ENCODE measurements at regions not wholly inside any gene's neighbourhood (a gene's known extent, or its start where the extent isn't known, plus 50 kb on each side); places are given as distances from the start of the nearest gene placed in this dataset.

GRCh38 chr20:11166712-11167111, 492.9 kb upstream of the JAG1 start:
- Histone ChIP-seq H3K9ac (ENCODE audit: control insufficient read depth, insufficient read depth, low read length) (no peak overlapping the region), H3K36me3 (ENCODE audit: control insufficient read depth in 2 of 2, insufficient read depth in 2 of 2, low read length in 1 of 2) (no peaks in the 10 kb centered on the region), H3K27me3 (replicated peaks in 1 of 2; ENCODE audit: control insufficient read depth in 2 of 2, insufficient read depth in 2 of 2, low read length in 1 of 2) (no peaks in the 10 kb centered on the region), H4K20me1 (ENCODE audit: control insufficient read depth, insufficient read depth) (no peaks in the 10 kb centered on the region), H3K4me2 (ENCODE audit: control insufficient read depth, insufficient read depth) (no peak overlapping the region), H3K4me3 (no peak overlapping the region), H2AFZ (ENCODE audit: control insufficient read depth, low read depth, low read length) (no peak overlapping the region), H3K27ac (ENCODE audit: control insufficient read depth, insufficient read depth) (no peak overlapping the region), H3K79me2 (ENCODE audit: control insufficient read depth, insufficient read depth, low read length) (no peaks in the 10 kb centered on the region), H3K9me3 (replicated peaks; ENCODE audit: control insufficient read depth, insufficient read depth, low read length) (no peaks in the 10 kb centered on the region), H3K4me1 (ENCODE audit: control insufficient read depth, insufficient read depth, low read length) (no peaks in the 10 kb centered on the region)
- DNase-seq (ENCODE audit: low read depth, low spot score) (no peak), FAIRE-seq (no peak), ATAC-seq (no peak)
- no TSS peak for BruUV-seq (replicated peaks)
- ChIA-PET POLR2A (no interaction called here), SMC1A (ENCODE audit: uncharacterized antibody, unreplicated experiment) (no interaction called here), RAD21 (ENCODE audit: unreplicated experiment) (no interaction called here), CTCF (interaction anchor here (1.1 kb wide), 1 partner anchor 8 kb away, joined by 3 read pairs; no protein-coding TSS in a partner anchor)
- 0% methylated on average over 2 of the region's 2 CpGs for WGBS (ENCODE audit: insufficient coverage, insufficient replicate concordance, low lambda C conversion rate, missing lambda C conversion rate)
- in situ Hi-C loops (cut with MboI), result no loop called here
- intact Hi-C loops (cut with micrococcal nuclease; ENCODE audit: unreplicated experiment), result no loop called here
- TF ChIP-seq POLR2AphosphoS5 (IDR thresholded peaks at IDR 0.05; ENCODE audit: low read length) (no peak), IRF5 (IDR thresholded peaks at IDR 0.05; ENCODE audit: borderline replicate concordance) (no peak)

- RAD21 ChIA-PET (ENCODE audit: unreplicated experiment), result no interaction called here
- intact Hi-C loops (cut with micrococcal nuclease; ENCODE audit: unreplicated experiment) (no loop called here), in situ Hi-C loops (cut with MboI) (no loop called here)
- Histone ChIP-seq H3K4me3 (no peak overlapping the region), H3K27ac (ENCODE audit: control insufficient read depth, insufficient read depth) (no peak overlapping the region), H3K36me3 (ENCODE audit: control insufficient read depth in 2 of 2, insufficient read depth in 2 of 2, low read length in 1 of 2) (no peaks in the 10 kb centered on the region), H3K9ac (ENCODE audit: control insufficient read depth, insufficient read depth, low read length) (no peak overlapping the region), H3K27me3 (replicated peaks in 1 of 2; ENCODE audit: control insufficient read depth in 2 of 2, insufficient read depth in 2 of 2, low read length in 1 of 2) (no peaks in the 10 kb centered on the region), H3K4me1 (ENCODE audit: control insufficient read depth, insufficient read depth, low read length) (no peaks in the 10 kb centered on the region), H2AFZ (ENCODE audit: control insufficient read depth, low read depth, low read length) (no peak overlapping the region), H3K9me3 (replicated peaks; ENCODE audit: control insufficient read depth, insufficient read depth, low read length) (no peaks in the 10 kb centered on the region), H3K79me2 (ENCODE audit: control insufficient read depth, insufficient read depth, low read length) (no peaks in the 10 kb centered on the region), H4K20me1 (ENCODE audit: control insufficient read depth, insufficient read depth) (no peaks in the 10 kb centered on the region), H3K4me2 (ENCODE audit: control insufficient read depth, insufficient read depth) (no peak overlapping the region)
- TF ChIP-seq MTA2 (IDR thresholded peaks at IDR 0.05; ENCODE audit: low read depth) (no peak), BCL11A (IDR thresholded peaks at IDR 0.05; ENCODE audit: low read depth, low read length) (no peak), TCF3 (IDR thresholded peaks at IDR 0.05; ENCODE audit: borderline replicate concordance, insufficient read depth, low read depth, low read length) (no peak), MXI1 (IDR thresholded peaks at IDR 0.05; ENCODE audit: low read depth, low read length) (no peak), RELB (IDR thresholded peaks at IDR 0.05; ENCODE audit: low read depth) (no peak), HSF1 (IDR thresholded peaks at IDR 0.05; ENCODE audit: low read depth, low read length) (no peak), SP1 (IDR thresholded peaks at IDR 0.05; ENCODE audit: low read depth, low read length) (no peak), RBBP5 (conservative IDR thresholded peaks at IDR 0.05) (no peak), BCL3 (IDR thresholded peaks at IDR 0.05; ENCODE audit: borderline replicate concordance, insufficient read depth, low read depth, low read length, poor library complexity, severe bottlenecking) (no peak)
- FAIRE-seq (no peak), DNase-seq (ENCODE audit: low read depth, low spot score) (no peak), ATAC-seq (no peak)
- SMC1A ChIA-PET (ENCODE audit: uncharacterized antibody, unreplicated experiment), result interaction anchor here (0.6 kb wide), 1 partner anchor 20 kb away, joined by 3 read pairs; no protein-coding TSS in a partner anchor
- BruUV-seq (replicated peaks), result no TSS peak
- POLR2A ChIA-PET, result no interaction called here
- CTCF ChIA-PET, result no interaction called here
Measured at GRCh38 chr20:11168026-11168425, 494.2 kb upstream of the JAG1 start.

Data from GM12878 (cell line).